Panc1 (cell line): ENCODE measurements at regions not wholly inside any gene's neighbourhood (a gene's known extent, or its start where the extent isn't known, plus 50 kb on each side); places are given as distances from the start of the nearest gene placed in this dataset.

ENCODE experiments used
- TF ChIP-seq, protein P1 (sequence below), 2 experiments: IDR thresholded peaks; 2 replicates each; pipeline ENCODE4 v1.6.1; 2011 to 2012; ENCODE audit warnings: low read depth in 2 of 2, control low read depth in 1 of 2, low read length in 1 of 2, mild to moderate bottlenecking in 1 of 2, moderate library complexity in 1 of 2; ENCODE audit not compliant: insufficient read depth in 1 of 2
- TF ChIP-seq, protein P2 (sequence below): fragments of 450-650 bp; IDR thresholded peaks from 2 replicates; pipeline ENCODE4 v1.5.1; 2017; ENCODE audit warnings: mild to moderate bottlenecking

DNA sequence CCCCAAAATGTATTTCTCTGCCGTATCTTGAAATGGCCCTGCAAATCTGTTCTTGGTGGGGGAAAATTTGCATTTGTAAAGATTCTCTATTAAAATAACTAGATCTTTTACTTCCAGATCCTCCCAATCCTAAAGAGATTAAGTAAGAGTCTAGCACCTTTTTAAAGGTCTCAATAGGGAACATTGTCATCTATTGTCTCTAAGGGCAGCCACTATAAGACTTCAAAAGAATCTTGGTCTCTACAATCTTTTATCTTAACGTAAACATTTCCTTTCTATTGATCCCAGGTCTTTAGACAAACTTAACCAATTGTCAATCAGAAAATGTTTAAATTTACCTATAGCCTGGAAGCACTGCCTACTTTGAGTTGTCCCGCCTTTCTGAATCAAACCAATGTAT is 1313.3 kb downstream of the ROBO2 start:
- TF ChIP-seq, protein P1, sequence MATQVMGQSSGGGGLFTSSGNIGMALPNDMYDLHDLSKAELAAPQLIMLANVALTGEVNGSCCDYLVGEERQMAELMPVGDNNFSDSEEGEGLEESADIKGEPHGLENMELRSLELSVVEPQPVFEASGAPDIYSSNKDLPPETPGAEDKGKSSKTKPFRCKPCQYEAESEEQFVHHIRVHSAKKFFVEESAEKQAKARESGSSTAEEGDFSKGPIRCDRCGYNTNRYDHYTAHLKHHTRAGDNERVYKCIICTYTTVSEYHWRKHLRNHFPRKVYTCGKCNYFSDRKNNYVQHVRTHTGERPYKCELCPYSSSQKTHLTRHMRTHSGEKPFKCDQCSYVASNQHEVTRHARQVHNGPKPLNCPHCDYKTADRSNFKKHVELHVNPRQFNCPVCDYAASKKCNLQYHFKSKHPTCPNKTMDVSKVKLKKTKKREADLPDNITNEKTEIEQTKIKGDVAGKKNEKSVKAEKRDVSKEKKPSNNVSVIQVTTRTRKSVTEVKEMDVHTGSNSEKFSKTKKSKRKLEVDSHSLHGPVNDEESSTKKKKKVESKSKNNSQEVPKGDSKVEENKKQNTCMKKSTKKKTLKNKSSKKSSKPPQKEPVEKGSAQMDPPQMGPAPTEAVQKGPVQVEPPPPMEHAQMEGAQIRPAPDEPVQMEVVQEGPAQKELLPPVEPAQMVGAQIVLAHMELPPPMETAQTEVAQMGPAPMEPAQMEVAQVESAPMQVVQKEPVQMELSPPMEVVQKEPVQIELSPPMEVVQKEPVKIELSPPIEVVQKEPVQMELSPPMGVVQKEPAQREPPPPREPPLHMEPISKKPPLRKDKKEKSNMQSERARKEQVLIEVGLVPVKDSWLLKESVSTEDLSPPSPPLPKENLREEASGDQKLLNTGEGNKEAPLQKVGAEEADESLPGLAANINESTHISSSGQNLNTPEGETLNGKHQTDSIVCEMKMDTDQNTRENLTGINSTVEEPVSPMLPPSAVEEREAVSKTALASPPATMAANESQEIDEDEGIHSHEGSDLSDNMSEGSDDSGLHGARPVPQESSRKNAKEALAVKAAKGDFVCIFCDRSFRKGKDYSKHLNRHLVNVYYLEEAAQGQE (IDR thresholded peaks at IDR 0.05; ENCODE audit: insufficient read depth in 1 of 2, low read depth in 2 of 2, low read length in 1 of 2) = no peak
- TF ChIP-seq, protein P2, sequence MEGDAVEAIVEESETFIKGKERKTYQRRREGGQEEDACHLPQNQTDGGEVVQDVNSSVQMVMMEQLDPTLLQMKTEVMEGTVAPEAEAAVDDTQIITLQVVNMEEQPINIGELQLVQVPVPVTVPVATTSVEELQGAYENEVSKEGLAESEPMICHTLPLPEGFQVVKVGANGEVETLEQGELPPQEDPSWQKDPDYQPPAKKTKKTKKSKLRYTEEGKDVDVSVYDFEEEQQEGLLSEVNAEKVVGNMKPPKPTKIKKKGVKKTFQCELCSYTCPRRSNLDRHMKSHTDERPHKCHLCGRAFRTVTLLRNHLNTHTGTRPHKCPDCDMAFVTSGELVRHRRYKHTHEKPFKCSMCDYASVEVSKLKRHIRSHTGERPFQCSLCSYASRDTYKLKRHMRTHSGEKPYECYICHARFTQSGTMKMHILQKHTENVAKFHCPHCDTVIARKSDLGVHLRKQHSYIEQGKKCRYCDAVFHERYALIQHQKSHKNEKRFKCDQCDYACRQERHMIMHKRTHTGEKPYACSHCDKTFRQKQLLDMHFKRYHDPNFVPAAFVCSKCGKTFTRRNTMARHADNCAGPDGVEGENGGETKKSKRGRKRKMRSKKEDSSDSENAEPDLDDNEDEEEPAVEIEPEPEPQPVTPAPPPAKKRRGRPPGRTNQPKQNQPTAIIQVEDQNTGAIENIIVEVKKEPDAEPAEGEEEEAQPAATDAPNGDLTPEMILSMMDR = no peak
